MM.1S (cell line): ENCODE measurements at regions not wholly inside any gene's neighbourhood (a gene's known extent, or its start where the extent isn't known, plus 50 kb on each side); places are given as distances from the start of the nearest gene placed in this dataset.

Experiments
- DNase-seq: peaks from one replicate; pipeline ENCODE4 v3.0.0-alpha.2; 2015
- H2AFZ ChIP-seq: fragments of 300-600 bp; sonication (generic); 2 replicates; pipeline ENCODE4 v1.6.0; 2016; ENCODE audit warnings: antibody characterized with exemption, low read length
- H3F3A ChIP-seq: fragments of 300-600 bp; sonication (generic); 2 replicates; pipeline ENCODE4 v1.6.1; 2016; ENCODE audit warnings: mild to moderate bottlenecking, antibody characterized with exemption, low read length, moderate library complexity, mixed read lengths; ENCODE audit not compliant: insufficient read depth
- H3K27ac ChIP-seq: fragments of 300-600 bp; sonication (generic); 2 replicates; pipeline ENCODE4 v1.5.1; 2016; ENCODE audit warnings: mild to moderate bottlenecking, low read length
- H3K27me3 ChIP-seq: fragments of 300-600 bp; sonication (generic); replicated peaks from 2 replicates; pipeline ENCODE4 v1.6.0; 2016; ENCODE audit warnings: low read length; ENCODE audit not compliant: insufficient read depth
- H3K36me3 ChIP-seq: fragments of 300-600 bp; sonication (generic); replicated peaks from 2 replicates; pipeline ENCODE4 v1.6.1; 2016; ENCODE audit warnings: mild to moderate bottlenecking, low read length, mixed read lengths; ENCODE audit not compliant: insufficient read depth
- H3K4me1 ChIP-seq: fragments of 300-600 bp; sonication (generic); 2 replicates; pipeline ENCODE4 v1.6.1; 2016; ENCODE audit warnings: low read length, mixed read lengths
- H3K4me2 ChIP-seq: fragments of 300-600 bp; sonication (generic); 2 replicates; pipeline ENCODE4 v1.6.0; 2016; ENCODE audit warnings: low read depth, low read length
- H3K4me3 ChIP-seq: fragments of 300-600 bp; sonication (generic); 2 replicates; pipeline ENCODE4 v1.5.1; 2016; ENCODE audit warnings: low read length, mixed read lengths
- H3K79me2 ChIP-seq: fragments of 300-600 bp; sonication (generic); 2 replicates; pipeline ENCODE4 v1.6.1; 2016; ENCODE audit warnings: mixed run types, low read length, mixed read lengths
- H3K9ac ChIP-seq: fragments of 300-600 bp; sonication (generic); 2 replicates; pipeline ENCODE4 v1.6.1; 2016; ENCODE audit warnings: low read length, mixed read lengths
- H3K9me2 ChIP-seq: fragments of 300-600 bp; sonication (generic); replicated peaks from 2 replicates; pipeline ENCODE4 v1.6.1; 2016; ENCODE audit warnings: mild to moderate bottlenecking, low read length, mixed read lengths; ENCODE audit not compliant: insufficient read depth
- H3K9me3 ChIP-seq: fragments of 300-600 bp; sonication (generic); replicated peaks from 2 replicates; pipeline ENCODE4 v1.6.1; 2016; ENCODE audit warnings: mild to moderate bottlenecking, low read length, mixed read lengths; ENCODE audit not compliant: insufficient read depth
- H4K20me1 ChIP-seq: fragments of 300-600 bp; sonication (generic); 2 replicates; pipeline ENCODE4 v1.6.1; 2016; ENCODE audit warnings: mild to moderate bottlenecking, low read length, moderate library complexity, mixed read lengths; ENCODE audit not compliant: insufficient read depth
- CTCF ChIP-seq: fragments of 300-600 bp; sonication (generic); IDR thresholded peaks from 2 replicates; pipeline ENCODE4 v1.5.1; 2016; ENCODE audit warnings: antibody characterized with exemption, low read length, mixed read lengths
- EZH2 ChIP-seq: fragments of 300-600 bp; sonication (generic); optimal IDR thresholded peaks from 2 replicates; pipeline ENCODE3; 2017; ENCODE audit warnings: low read depth, mild to moderate bottlenecking, antibody characterized with exemption, low read length, mixed read lengths
- EZH2phosphoT487 ChIP-seq: fragments of 300-600 bp; sonication (generic); IDR thresholded peaks from 2 replicates; pipeline ENCODE4 v1.6.1; 2018; ENCODE audit warnings: antibody characterized with exemption, low read length

- H3K4me3 ChIP-seq: no peak overlapping the region
- H3K9me2 ChIP-seq: no peaks in the 10 kb centered on the region
- TF ChIP-seq EZH2phosphoT487 (no peak), EZH2 (no peak), CTCF (no peak)
- H3K4me2 ChIP-seq: no peak overlapping the region
- no peaks in the 10 kb centered on the region for H3F3A ChIP-seq
- DNase-seq: no peak
- H3K79me2 ChIP-seq: no peaks in the 10 kb centered on the region
- no peaks in the 10 kb centered on the region for H3K36me3 ChIP-seq
- H4K20me1 ChIP-seq: no peaks in the 10 kb centered on the region
- no peak overlapping the region for H2AFZ ChIP-seq
- peaks cover 10% of the 10 kb centered on the region; the same call in 1 of the 2 replicates for H3K27me3 ChIP-seq
- no peaks in the 10 kb centered on the region for H3K9me3 ChIP-seq
- H3K27ac ChIP-seq: no peak overlapping the region
- H3K4me1 ChIP-seq: no peaks in the 10 kb centered on the region
- H3K9ac ChIP-seq: no peak overlapping the region
These were observed 176.8 kb downstream of the MELK start for GRCh38 chr9:36749461-36749860.

GRCh38 chr9:36750630-36751029 is 177.9 kb downstream of the MELK start:
- H3K27ac ChIP-seq: no peak overlapping the region
- H3K79me2 ChIP-seq: no peaks in the 10 kb centered on the region
- H3K36me3 ChIP-seq: no peaks in the 10 kb centered on the region
- H3F3A ChIP-seq: no peaks in the 10 kb centered on the region
- H3K27me3 ChIP-seq: peaks cover 10% of the 10 kb centered on the region; the same call in 1 of the 2 replicates
- no peaks in the 10 kb centered on the region for H3K9me2 ChIP-seq
- no peak overlapping the region for H3K4me3 ChIP-seq
- no peaks in the 10 kb centered on the region for H3K9me3 ChIP-seq
- H3K4me2 ChIP-seq: no peak overlapping the region
- H2AFZ ChIP-seq: no peak overlapping the region
- no peak for TF ChIP-seq EZH2phosphoT487
- no peak for TF ChIP-seq CTCF
- no peak for TF ChIP-seq EZH2
- H3K4me1 ChIP-seq: no peaks in the 10 kb centered on the region
- no peak for DNase-seq
- H4K20me1 ChIP-seq: no peaks in the 10 kb centered on the region
- no peak overlapping the region for H3K9ac ChIP-seq

GRCh38 chr9:36755019-36755418 is 182.3 kb downstream of the MELK start:
- no peaks in the 10 kb centered on the region for H3K36me3 ChIP-seq
- no peaks in the 10 kb centered on the region for H3K9me2 ChIP-seq
- H3K4me1 ChIP-seq: no peaks in the 10 kb centered on the region
- H3K9me3 ChIP-seq: no peaks in the 10 kb centered on the region
- H3K4me2 ChIP-seq: no peak overlapping the region
- no peaks in the 10 kb centered on the region for H3F3A ChIP-seq
- H3K27ac ChIP-seq: no peak overlapping the region
- no peaks in the 10 kb centered on the region for H4K20me1 ChIP-seq
- no peak overlapping the region for H2AFZ ChIP-seq
- TF ChIP-seq EZH2: no peak
- no peak overlapping the region for H3K4me3 ChIP-seq
- DNase-seq: no peak
- no peaks in the 10 kb centered on the region for H3K79me2 ChIP-seq
- H3K9ac ChIP-seq: no peak overlapping the region
- H3K27me3 ChIP-seq: peaks cover 22% of the 10 kb centered on the region

- no peak overlapping the region for H2AFZ ChIP-seq
- no peaks in the 10 kb centered on the region for H3K9me3 ChIP-seq
- no peak overlapping the region for H3K4me3 ChIP-seq
- H3K27ac ChIP-seq: no peak overlapping the region
- no peak overlapping the region for H3K9ac ChIP-seq
- H3K36me3 ChIP-seq: no peaks in the 10 kb centered on the region
- no peak overlapping the region for H3K4me2 ChIP-seq
- no peaks in the 10 kb centered on the region for H3K79me2 ChIP-seq
- H3K4me1 ChIP-seq: no peaks in the 10 kb centered on the region
- H3K9me2 ChIP-seq: no peaks in the 10 kb centered on the region
- no peaks in the 10 kb centered on the region for H4K20me1 ChIP-seq
- peaks cover 36% of the 10 kb centered on the region for H3K27me3 ChIP-seq
- no peak for DNase-seq
- TF ChIP-seq EZH2 (no peak), CTCF (no peak)
- no peaks in the 10 kb centered on the region for H3F3A ChIP-seq
These were observed 186.4 kb downstream of the MELK start for GRCh38 chr9:36759141-36759540.
